ENCODE measurements at regions not wholly inside any gene's neighbourhood (a gene's known extent, or its start where the extent isn't known, plus 50 kb on each side); places are given as distances from the start of the nearest gene placed in this dataset.

DNA sequence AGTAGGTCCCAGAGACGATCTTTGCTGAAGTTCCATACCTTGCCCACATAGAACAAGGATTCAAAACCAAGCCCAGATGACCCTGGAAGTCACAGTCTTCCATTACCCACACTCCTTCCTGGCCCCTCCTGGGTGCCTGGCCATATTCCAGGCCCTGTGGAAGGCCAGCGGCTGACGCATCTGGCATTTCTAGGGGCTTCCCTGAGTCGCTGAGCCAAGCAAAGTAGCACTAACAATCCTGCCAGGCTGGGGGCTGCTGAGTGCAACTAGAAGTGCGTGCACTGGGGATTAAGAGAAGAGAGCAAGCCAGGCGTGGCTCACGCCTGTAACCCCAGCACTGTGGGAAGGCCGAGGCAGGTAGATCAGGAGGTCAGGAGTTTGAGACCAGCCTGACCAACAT is 175.2 kb upstream of the CPEB2 start:
- Mint-ChIP-seq H3K4me1 (no peaks in the 10 kb centered on the region), H3K36me3 (no peaks in the 10 kb centered on the region), H3K27me3 (peaks cover 4 to 5% of the 10 kb centered on the region in 2 donors), H3K4me3 (no peak overlapping the region), H3K27ac (no peak overlapping the region), H3K9me3 (no peaks in the 10 kb centered on the region)
- DNase-seq, result no peak
- no peaks in the 10 kb centered on the region for H3K36me3 ChIP-seq (ENCODE audit: insufficient read depth, low read length)
- POLR2A ChIA-PET, result no interaction called here
- H3K27ac ChIP-seq (ENCODE audit: low read depth, low read length), result no peak overlapping the region
- no peaks in the 10 kb centered on the region for H3K4me1 ChIP-seq (ENCODE audit: insufficient read depth, low read length)
- H3K4me3 ChIP-seq (ENCODE audit: low read length), result no peak overlapping the region
- no peaks in the 10 kb centered on the region for H3K27me3 ChIP-seq (ENCODE audit: insufficient read depth, low read length, poor library complexity, severe bottlenecking)
- CTCF ChIA-PET, result no interaction called here
- no peaks in the 10 kb centered on the region for H3K9me3 ChIP-seq (ENCODE audit: low read length)

DNA sequence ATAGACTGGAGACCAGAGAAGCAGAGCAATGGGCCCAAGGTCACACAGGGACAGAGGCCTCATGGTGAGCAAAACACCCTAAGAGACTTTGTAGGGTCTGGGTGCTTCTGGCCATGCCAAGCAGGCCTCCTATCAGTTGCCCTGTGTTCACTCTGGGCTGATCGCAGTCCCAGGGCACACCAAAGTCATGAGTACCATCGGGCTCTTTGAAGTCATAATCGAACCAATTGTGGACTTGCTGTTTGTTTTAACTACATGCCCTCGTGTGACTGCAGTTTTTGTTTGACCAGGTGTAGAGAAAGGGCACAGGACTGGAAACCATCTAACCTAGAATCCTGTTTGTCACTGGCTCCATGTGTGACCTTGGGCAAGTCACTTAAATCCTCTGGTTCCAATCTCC is 172.5 kb upstream of the CPEB2 start:
- POLR2A ChIA-PET, result no interaction called here
- Histone ChIP-seq H3K27me3 (ENCODE audit: insufficient read depth, low read length, poor library complexity, severe bottlenecking) (no peaks in the 10 kb centered on the region), H3K27ac (ENCODE audit: low read depth, low read length) (no peak overlapping the region), H3K36me3 (ENCODE audit: insufficient read depth, low read length) (no peaks in the 10 kb centered on the region), H3K4me3 (ENCODE audit: low read length) (no peak overlapping the region), H3K4me1 (ENCODE audit: insufficient read depth, low read length) (no peaks in the 10 kb centered on the region), H3K9me3 (ENCODE audit: low read length) (no peaks in the 10 kb centered on the region)
- H3K36me3 Mint-ChIP-seq, result no peaks in the 10 kb centered on the region
- DNase-seq, result no peak
- H3K4me1 Mint-ChIP-seq, result no peaks in the 10 kb centered on the region
- H3K27ac Mint-ChIP-seq, result no peak overlapping the region
- H3K4me3 Mint-ChIP-seq, result no peak overlapping the region
- no peaks in the 10 kb centered on the region for H3K9me3 Mint-ChIP-seq
- H3K27me3 Mint-ChIP-seq, result peaks cover 2 to 5% of the 10 kb centered on the region in 2 donors
- CTCF ChIA-PET, result no interaction called here

DNA sequence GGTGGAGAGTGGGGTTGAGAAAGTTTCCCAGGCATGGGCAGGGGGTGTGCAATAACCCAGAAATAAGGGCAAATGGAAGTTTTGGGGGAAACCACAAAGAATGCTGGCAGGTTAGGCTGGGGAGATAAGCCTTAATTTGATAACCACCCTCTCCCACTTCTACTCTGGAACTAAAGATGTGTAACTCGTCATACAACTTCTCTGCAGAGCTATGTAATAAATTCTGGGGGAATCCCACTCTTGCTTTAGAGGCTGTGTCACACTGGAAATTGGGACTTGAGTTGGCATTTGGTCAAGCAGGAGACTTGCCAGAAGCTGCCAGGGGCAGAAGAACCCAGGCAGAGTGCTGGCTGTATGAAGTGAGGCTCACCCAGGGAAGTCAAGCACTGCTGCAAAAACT is 170.9 kb upstream of the CPEB2 start:
- H3K27me3 Mint-ChIP-seq, result peaks cover 2 to 5% of the 10 kb centered on the region in 2 donors
- ChIA-PET POLR2A (no interaction called here), CTCF (no interaction called here)
- Histone ChIP-seq H3K36me3 (ENCODE audit: insufficient read depth, low read length) (no peaks in the 10 kb centered on the region), H3K27ac (ENCODE audit: low read depth, low read length) (no peak overlapping the region), H3K4me1 (ENCODE audit: insufficient read depth, low read length) (no peaks in the 10 kb centered on the region), H3K9me3 (ENCODE audit: low read length) (no peaks in the 10 kb centered on the region), H3K27me3 (ENCODE audit: insufficient read depth, low read length, poor library complexity, severe bottlenecking) (no peaks in the 10 kb centered on the region), H3K4me3 (ENCODE audit: low read length) (no peak overlapping the region)
- DNase-seq, result no peak
- H3K27ac Mint-ChIP-seq, result no peak overlapping the region
- no peaks in the 10 kb centered on the region for H3K9me3 Mint-ChIP-seq
- no peak overlapping the region for H3K4me3 Mint-ChIP-seq
- no peaks in the 10 kb centered on the region for H3K36me3 Mint-ChIP-seq
- no peaks in the 10 kb centered on the region for H3K4me1 Mint-ChIP-seq

DNA sequence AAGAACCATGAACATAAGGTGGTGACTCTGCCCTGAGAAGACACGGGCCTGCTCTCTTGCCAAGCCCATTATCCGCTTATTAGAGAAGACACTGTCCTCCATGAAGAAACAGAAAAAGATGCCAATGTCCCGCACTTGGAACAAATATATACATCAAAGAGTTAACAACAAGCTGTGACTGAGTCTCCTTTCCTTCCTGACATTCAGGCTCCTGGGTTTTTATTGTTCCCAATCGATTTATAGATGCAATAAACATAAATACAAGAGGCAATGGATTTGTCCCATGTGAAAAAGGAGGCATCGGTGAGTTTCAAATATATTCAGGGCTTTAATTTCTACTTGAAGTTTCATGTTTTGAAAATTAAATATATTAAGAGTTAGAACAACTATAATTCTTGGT is 169.2 kb upstream of the CPEB2 start:
- no peak overlapping the region for H3K4me3 Mint-ChIP-seq
- ChIA-PET CTCF (interaction anchor here (0.7 kb wide), 1 partner anchor 9 kb away, joined by 3 read pairs; no protein-coding TSS in a partner anchor), POLR2A (no interaction called here)
- H3K4me1 Mint-ChIP-seq, result no peaks in the 10 kb centered on the region
- no peaks in the 10 kb centered on the region for H3K27me3 ChIP-seq (ENCODE audit: insufficient read depth, low read length, poor library complexity, severe bottlenecking)
- no peaks in the 10 kb centered on the region for H3K36me3 Mint-ChIP-seq
- DNase-seq, result no peak
- H3K36me3 ChIP-seq (ENCODE audit: insufficient read depth, low read length), result no peaks in the 10 kb centered on the region
- no peak overlapping the region for H3K27ac ChIP-seq (ENCODE audit: low read depth, low read length)
- no peaks in the 10 kb centered on the region for H3K4me1 ChIP-seq (ENCODE audit: insufficient read depth, low read length)
- no peaks in the 10 kb centered on the region for H3K9me3 ChIP-seq (ENCODE audit: low read length)
- H3K27me3 Mint-ChIP-seq, result peaks cover under 1 to 2% of the 10 kb centered on the region in 2 donors
- H3K27ac Mint-ChIP-seq, result no peak overlapping the region
- H3K9me3 Mint-ChIP-seq, result no peaks in the 10 kb centered on the region
- H3K4me3 ChIP-seq (ENCODE audit: low read length), result no peak overlapping the region

DNA sequence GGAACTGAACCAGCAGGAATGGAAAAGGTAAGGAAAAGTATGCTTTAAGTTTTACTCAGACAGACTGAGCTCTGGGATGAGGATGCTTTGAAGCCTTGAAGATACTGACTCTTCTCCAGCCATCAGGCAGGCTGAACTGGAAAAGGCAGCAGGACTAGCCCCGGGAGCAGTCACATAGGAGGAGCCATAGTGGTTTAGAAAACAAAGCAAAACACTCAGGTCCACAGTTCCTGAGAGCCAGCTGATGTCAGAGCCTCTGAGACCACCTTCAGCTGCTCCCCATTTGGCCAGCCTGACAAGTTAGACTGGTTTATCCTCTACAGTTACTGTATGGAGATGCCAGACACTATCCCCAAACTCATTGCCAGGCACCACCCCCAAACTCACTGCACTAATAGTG is 167.9 kb upstream of the CPEB2 start:
- H3K4me3 Mint-ChIP-seq, result no peak overlapping the region
- ChIA-PET POLR2A (no interaction called here), CTCF (no interaction called here)
- H3K27ac ChIP-seq (ENCODE audit: low read depth, low read length), result no peak overlapping the region
- H3K27me3 Mint-ChIP-seq, result peaks cover 0 to 2% of the 10 kb centered on the region in 2 donors
- H3K36me3 Mint-ChIP-seq, result no peaks in the 10 kb centered on the region
- no peaks in the 10 kb centered on the region for H3K4me1 ChIP-seq (ENCODE audit: insufficient read depth, low read length)
- H3K9me3 ChIP-seq (ENCODE audit: low read length), result no peaks in the 10 kb centered on the region
- H3K9me3 Mint-ChIP-seq, result no peaks in the 10 kb centered on the region
- no peak overlapping the region for H3K4me3 ChIP-seq (ENCODE audit: low read length)
- H3K27ac Mint-ChIP-seq, result no peak overlapping the region
- H3K36me3 ChIP-seq (ENCODE audit: insufficient read depth, low read length), result no peaks in the 10 kb centered on the region
- H3K27me3 ChIP-seq (ENCODE audit: insufficient read depth, low read length, poor library complexity, severe bottlenecking), result no peaks in the 10 kb centered on the region
- no peaks in the 10 kb centered on the region for H3K4me1 Mint-ChIP-seq
- DNase-seq, result no peak

DNA sequence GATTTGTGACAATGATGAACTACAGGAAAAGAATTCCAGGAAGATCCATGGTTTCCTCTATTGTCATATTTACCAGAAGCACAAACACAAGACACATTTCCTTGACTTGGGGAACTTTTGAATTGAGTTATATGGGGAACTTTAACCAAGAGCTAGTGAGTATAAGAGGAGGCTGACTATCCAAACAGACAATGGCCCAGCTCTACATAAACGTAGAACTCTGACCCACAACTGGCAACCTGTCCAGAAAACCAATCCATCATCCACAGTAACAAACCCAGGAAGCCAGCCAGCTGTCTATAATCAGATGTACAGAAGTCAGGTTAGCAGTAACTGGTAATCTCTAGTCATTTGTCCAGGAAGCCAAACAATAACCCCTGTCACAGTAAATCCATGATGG is 167.0 kb upstream of the CPEB2 start:
- Mint-ChIP-seq H3K27ac (no peak overlapping the region), H3K36me3 (no peaks in the 10 kb centered on the region), H3K4me1 (no peaks in the 10 kb centered on the region), H3K4me3 (no peak overlapping the region), H3K9me3 (peaks cover 0 to 3% (median 0%) of the 10 kb centered on the region in 5 donors), H3K27me3 (no peaks in the 10 kb centered on the region)
- ChIA-PET CTCF (no interaction called here), POLR2A (no interaction called here)
- Histone ChIP-seq H3K27me3 (ENCODE audit: insufficient read depth, low read length, poor library complexity, severe bottlenecking) (no peaks in the 10 kb centered on the region), H3K27ac (ENCODE audit: low read depth, low read length) (no peak overlapping the region), H3K36me3 (ENCODE audit: insufficient read depth, low read length) (no peaks in the 10 kb centered on the region), H3K4me3 (ENCODE audit: low read length) (no peak overlapping the region), H3K9me3 (ENCODE audit: low read length) (no peaks in the 10 kb centered on the region), H3K4me1 (ENCODE audit: insufficient read depth, low read length) (no peaks in the 10 kb centered on the region)
- DNase-seq, result no peak

DNA sequence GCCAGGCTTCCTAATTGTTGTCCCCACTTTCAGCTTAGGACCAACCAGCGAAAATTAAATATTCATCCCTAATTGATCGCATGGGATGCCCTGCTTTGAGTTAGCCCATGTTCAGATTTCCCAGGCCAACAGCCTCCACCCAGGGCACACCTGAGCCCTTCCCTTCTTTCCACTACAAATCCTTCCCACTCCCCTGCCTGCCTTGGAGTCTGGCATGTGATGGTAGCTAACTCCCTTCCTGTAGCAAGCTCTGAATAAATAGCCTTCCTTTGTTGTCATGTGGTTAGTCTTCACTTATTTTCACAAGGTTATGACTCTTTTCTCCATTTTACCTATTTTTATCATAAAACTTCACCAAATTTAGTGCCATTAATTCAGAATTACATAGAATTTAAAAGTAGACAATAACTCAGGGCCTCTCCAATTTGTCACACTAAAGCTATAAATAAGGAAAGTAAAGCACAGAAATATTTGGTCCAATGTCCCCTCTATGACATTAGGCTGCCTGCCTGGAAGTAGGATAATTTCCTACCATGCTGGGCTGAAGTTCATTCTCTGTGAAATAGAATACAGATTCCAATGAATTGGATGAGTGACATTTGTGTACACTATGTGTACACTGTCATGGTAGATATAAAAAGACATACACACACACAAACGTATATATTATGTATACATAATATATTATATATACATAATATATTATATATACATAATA is 166.4 kb upstream of the CPEB2 start:
- H3K36me3 Mint-ChIP-seq, result no peaks in the 10 kb centered on the region
- H3K9me3 Mint-ChIP-seq, result peaks cover 0 to 3% (median 0%) of the 10 kb centered on the region in 5 donors
- Histone ChIP-seq H3K9me3 (ENCODE audit: low read length) (no peaks in the 10 kb centered on the region), H3K4me3 (ENCODE audit: low read length) (no peak overlapping the region), H3K4me1 (ENCODE audit: insufficient read depth, low read length) (no peaks in the 10 kb centered on the region), H3K27ac (ENCODE audit: low read depth, low read length) (no peak overlapping the region), H3K36me3 (ENCODE audit: insufficient read depth, low read length) (no peaks in the 10 kb centered on the region), H3K27me3 (ENCODE audit: insufficient read depth, low read length, poor library complexity, severe bottlenecking) (no peaks in the 10 kb centered on the region)
- H3K27ac Mint-ChIP-seq, result peak overlapping the region in 1 of 8 donors; percentile 32
- CTCF ChIA-PET, result no interaction called here
- H3K4me3 Mint-ChIP-seq, result no peak overlapping the region
- no peaks in the 10 kb centered on the region for H3K27me3 Mint-ChIP-seq
- no peak for DNase-seq
- POLR2A ChIA-PET, result no interaction called here
- no peaks in the 10 kb centered on the region for H3K4me1 Mint-ChIP-seq

DNA sequence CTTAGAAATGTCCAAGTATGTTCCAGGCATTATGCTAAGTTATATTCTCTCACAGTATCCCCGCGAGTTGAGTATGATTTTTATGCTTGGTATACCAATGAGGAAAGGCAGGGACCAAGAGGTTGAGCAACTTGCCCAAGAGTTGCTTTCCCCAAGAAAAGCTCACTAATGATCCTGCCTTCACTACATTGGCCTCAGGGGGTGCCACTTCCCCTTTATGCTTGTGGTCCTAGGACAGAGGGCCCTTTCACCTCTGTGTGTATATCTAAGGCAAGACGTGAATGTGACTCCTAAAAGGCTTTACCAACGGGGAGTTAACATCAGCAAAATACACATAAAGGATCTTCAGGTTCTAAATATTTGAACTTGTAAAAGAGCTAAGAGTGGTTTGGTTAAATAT is 164.4 kb upstream of the CPEB2 start:
- H3K4me3 Mint-ChIP-seq, result no peak overlapping the region
- H3K4me3 ChIP-seq (ENCODE audit: low read length), result no peak overlapping the region
- no peaks in the 10 kb centered on the region for H3K36me3 ChIP-seq (ENCODE audit: insufficient read depth, low read length)
- H3K27me3 Mint-ChIP-seq, result no peaks in the 10 kb centered on the region
- H3K27ac Mint-ChIP-seq, result no peak overlapping the region
- CTCF ChIA-PET, result no interaction called here
- no peak for DNase-seq
- POLR2A ChIA-PET, result no interaction called here
- no peaks in the 10 kb centered on the region for H3K4me1 ChIP-seq (ENCODE audit: insufficient read depth, low read length)
- H3K4me1 Mint-ChIP-seq, result no peaks in the 10 kb centered on the region
- H3K9me3 Mint-ChIP-seq, result peaks cover 0 to 3% (median 0%) of the 10 kb centered on the region in 5 donors
- H3K9me3 ChIP-seq (ENCODE audit: low read length), result no peaks in the 10 kb centered on the region
- H3K27ac ChIP-seq (ENCODE audit: low read depth, low read length), result no peak overlapping the region
- no peaks in the 10 kb centered on the region for H3K27me3 ChIP-seq (ENCODE audit: insufficient read depth, low read length, poor library complexity, severe bottlenecking)
- no peaks in the 10 kb centered on the region for H3K36me3 Mint-ChIP-seq

Measured in CD8-positive, alpha-beta memory T cell (primary cell).